Esophagus muscularis mucosa (tissue), 4 donors: ENCODE measurements at regions not wholly inside any gene's neighbourhood (a gene's known extent, or its start where the extent isn't known, plus 50 kb on each side); places are given as distances from the start of the nearest gene placed in this dataset.

Experiments
- DNase-seq: peaks from one replicate; pipeline ENCODE4 v3.0.0-alpha.2; 2017; ENCODE audit errors: extremely low spot score
- H3K27ac ChIP-seq, 4 donors: fragments of 200-600 bp; sonication (generic); replicated peaks in 1 of 4; 1 replicate in 3 of 4; 2 replicates in 1 of 4; pipeline ENCODE4 v1.5.1; 2016 to 2019; ENCODE audit warnings: mild to moderate bottlenecking in 1 of 4
- H3K27me3 ChIP-seq, 4 donors: fragments of 200-600 bp; sonication (generic); one replicate each; pipeline versions ENCODE4 v1.5.1 to v1.6.0; 2016 to 2019
- H3K36me3 ChIP-seq, 4 donors: fragments of 200-600 bp; sonication (generic); one replicate each; pipeline ENCODE4 v1.5.1; 2016 to 2019
- H3K4me1 ChIP-seq, 4 donors: fragments of 200-600 bp; sonication (generic); one replicate each; pipeline ENCODE4 v1.5.1; 2016 to 2019
- H3K4me3 ChIP-seq, 4 donors: fragments of 200-600 bp; sonication (generic); 1 replicate in 2 of 4; 2 replicates in 2 of 4; pipeline ENCODE4 v1.5.1; 2016 to 2019; ENCODE audit warnings: mild to moderate bottlenecking in 4 of 4, moderate library complexity in 1 of 4
- H3K9me3 ChIP-seq, 4 donors: fragments of 200-600 bp; sonication (generic); 1 replicate in 3 of 4; 2 replicates in 1 of 4; pipeline ENCODE4 v1.5.1; 2016 to 2019
- EP300 ChIP-seq: sonication (generic); formaldehyde crosslinking; IDR thresholded peaks from one replicate; pipeline ENCODE4 v1.6.1; 2017; ENCODE audit warnings: antibody characterized with exemption
- POLR2A ChIP-seq: fragments of 450-650 bp; IDR thresholded peaks from one replicate; pipeline ENCODE4 v1.6.1; 2017; ENCODE audit warnings: antibody characterized with exemption, moderate library complexity, mild to moderate bottlenecking, low read depth
- POLR2AphosphoS5 ChIP-seq, 2 donors: sonication (generic); formaldehyde crosslinking; IDR thresholded peaks; one replicate each; pipeline ENCODE4 v1.6.1; 2017; ENCODE audit warnings: antibody characterized with exemption in 2 of 2
- WGBS: methylation state at CpG from one replicate; pipeline ENCODE4 v1.1.5; 2018; 5-methylcytosine and 5-hydroxymethylcytosine counted together
- intact Hi-C: fragments of 100-400 bp; cut with DNase I; formaldehyde crosslinking; loops from one replicate; pipeline ENCODE4 v1.15.1; 2023
- TF ChIP-seq, protein P1 (sequence below), 3 experiments: fragments of 200-600 bp in 2 of 3; fragments of 450-650 bp in 1 of 3; sonication (generic) in 2 of 3; IDR thresholded peaks; one replicate each; pipeline ENCODE4 v1.5.1; 2017 to 2019; ENCODE audit warnings: antibody characterized with exemption in 3 of 3, mild to moderate bottlenecking in 2 of 3, moderate library complexity in 1 of 3

DNA sequence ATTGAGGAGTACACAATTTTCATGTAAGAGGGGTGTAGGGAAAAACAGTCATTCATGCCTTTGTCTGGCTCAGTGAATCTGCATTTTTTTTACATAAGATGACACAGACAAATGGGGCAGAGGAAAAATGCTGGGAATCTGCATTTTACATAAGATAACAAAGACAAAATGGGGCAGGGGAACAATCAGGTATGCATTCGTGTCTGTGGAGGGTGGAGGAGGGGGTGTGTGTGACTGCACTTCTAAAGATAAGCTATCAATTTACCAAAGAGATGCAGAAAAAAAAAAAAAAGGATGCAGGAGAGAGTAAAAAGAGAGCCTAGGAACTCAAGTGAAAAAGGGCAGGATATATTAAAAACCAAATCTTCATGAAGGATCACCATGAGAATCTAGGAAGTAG is 637.4 kb downstream of the ZNF674 start:
- TF ChIP-seq EP300 (no peak), POLR2A (no peak), POLR2AphosphoS5 (IDR thresholded peaks at IDR 0.05) (no peak)
- TF ChIP-seq, protein P1, sequence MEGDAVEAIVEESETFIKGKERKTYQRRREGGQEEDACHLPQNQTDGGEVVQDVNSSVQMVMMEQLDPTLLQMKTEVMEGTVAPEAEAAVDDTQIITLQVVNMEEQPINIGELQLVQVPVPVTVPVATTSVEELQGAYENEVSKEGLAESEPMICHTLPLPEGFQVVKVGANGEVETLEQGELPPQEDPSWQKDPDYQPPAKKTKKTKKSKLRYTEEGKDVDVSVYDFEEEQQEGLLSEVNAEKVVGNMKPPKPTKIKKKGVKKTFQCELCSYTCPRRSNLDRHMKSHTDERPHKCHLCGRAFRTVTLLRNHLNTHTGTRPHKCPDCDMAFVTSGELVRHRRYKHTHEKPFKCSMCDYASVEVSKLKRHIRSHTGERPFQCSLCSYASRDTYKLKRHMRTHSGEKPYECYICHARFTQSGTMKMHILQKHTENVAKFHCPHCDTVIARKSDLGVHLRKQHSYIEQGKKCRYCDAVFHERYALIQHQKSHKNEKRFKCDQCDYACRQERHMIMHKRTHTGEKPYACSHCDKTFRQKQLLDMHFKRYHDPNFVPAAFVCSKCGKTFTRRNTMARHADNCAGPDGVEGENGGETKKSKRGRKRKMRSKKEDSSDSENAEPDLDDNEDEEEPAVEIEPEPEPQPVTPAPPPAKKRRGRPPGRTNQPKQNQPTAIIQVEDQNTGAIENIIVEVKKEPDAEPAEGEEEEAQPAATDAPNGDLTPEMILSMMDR (IDR thresholded peaks at IDR 0.05), result no peak
- 33% methylated on average over 1 of the region's 1 CpG for WGBS
- Histone ChIP-seq H3K4me1 (no peaks in the 10 kb centered on the region), H3K36me3 (no peaks in the 10 kb centered on the region), H3K27ac (no peak overlapping the region), H3K27me3 (no peaks in the 10 kb centered on the region), H3K4me3 (no peak overlapping the region), H3K9me3 (no peaks in the 10 kb centered on the region)
- intact Hi-C loops, result no loop called here
- no peak for DNase-seq

DNA sequence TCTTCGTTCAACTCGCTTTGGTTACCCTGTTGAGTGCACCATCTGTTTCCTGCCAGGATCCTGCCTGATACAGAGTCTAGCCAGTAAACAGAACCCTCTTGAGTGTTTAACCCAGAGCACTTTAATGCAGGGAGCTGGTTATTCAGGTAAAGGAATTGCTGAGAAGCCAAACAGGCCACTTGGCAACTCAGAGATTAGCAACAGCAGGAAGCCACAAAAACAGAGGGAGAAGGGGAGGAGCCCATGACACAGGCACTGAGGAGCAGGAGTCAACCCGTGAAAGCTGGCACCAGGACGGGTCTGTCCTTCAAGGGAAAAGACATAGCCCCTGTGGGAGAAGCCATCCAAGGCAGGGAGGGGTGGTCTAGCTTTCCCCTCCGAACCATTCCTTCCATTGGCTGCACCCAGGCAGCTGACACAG is 641.4 kb downstream of the ZNF674 start:
- no peaks in the 10 kb centered on the region for H3K36me3 ChIP-seq
- H3K9me3 ChIP-seq, result no peaks in the 10 kb centered on the region
- no peak for DNase-seq
- peaks cover 0 to 13% (median 3%) of the 10 kb centered on the region in 4 donors for H3K4me1 ChIP-seq
- H3K27me3 ChIP-seq, result no peaks in the 10 kb centered on the region
- intact Hi-C loops, result no loop called here
- no peak overlapping the region for H3K27ac ChIP-seq
- TF ChIP-seq, protein P1 (IDR thresholded peaks at IDR 0.05), result no peak
- no peak for TF ChIP-seq EP300
- no peak for TF ChIP-seq POLR2A
- TF ChIP-seq POLR2AphosphoS5 (IDR thresholded peaks at IDR 0.05), result no peak
- WGBS, result 54% methylated on average over 5 of the region's 5 CpGs
- H3K4me3 ChIP-seq, result no peak overlapping the region

DNA sequence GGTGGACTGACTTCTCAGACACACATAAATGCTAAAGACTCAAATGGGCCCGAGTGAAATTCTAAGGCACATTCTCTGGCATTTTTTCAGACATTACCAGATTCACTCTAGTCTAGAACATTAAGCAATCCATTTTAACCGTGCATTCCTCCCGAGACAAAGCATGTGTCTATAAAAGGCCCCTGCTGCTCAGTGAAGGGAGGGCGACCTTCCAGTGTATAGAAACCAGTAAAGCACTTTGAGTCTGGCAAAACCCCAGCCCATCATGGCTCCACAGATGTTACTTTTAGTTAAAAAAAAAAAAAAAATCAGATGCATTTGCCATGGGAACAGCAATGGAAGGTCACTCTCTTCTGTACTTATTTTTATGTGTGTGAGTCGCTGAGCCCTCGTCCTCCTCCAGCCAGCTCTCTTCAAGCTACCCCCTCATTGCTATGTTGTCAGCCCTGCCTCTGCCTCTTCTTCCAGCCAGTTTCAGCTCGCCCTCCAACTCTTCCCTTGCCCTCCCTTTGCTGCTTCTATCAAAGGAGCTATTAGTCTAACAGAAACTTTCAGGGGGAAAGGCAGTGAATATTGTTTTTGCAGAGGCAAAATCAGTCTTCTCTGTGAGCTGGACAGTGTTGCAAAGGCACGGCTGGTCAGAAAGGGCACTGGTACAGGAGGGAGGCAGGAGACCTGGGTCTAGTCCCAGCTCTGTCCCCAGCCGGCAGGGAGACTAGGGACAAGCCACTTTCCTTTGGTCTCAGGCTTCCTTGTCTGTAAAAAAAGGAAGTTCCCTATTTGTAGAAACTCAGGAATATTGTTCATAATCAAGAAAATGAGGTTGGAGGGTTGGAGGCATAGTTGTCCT is 644.2 kb downstream of the ZNF674 start:
- no peaks in the 10 kb centered on the region for H3K36me3 ChIP-seq
- no peak for TF ChIP-seq POLR2A
- TF ChIP-seq, protein P1 (IDR thresholded peaks at IDR 0.05), result no peak
- no peak for TF ChIP-seq EP300
- no peak for TF ChIP-seq POLR2AphosphoS5 (IDR thresholded peaks at IDR 0.05)
- H3K4me1 ChIP-seq, result peaks cover 0 to 13% (median 3%) of the 10 kb centered on the region in 4 donors
- no peak for DNase-seq
- no peaks in the 10 kb centered on the region for H3K27me3 ChIP-seq
- no peak overlapping the region for H3K27ac ChIP-seq
- no peak overlapping the region for H3K4me3 ChIP-seq
- 42% methylated on average over 9 of the region's 9 CpGs for WGBS
- no peaks in the 10 kb centered on the region for H3K9me3 ChIP-seq
- intact Hi-C loops, result no loop called here

DNA sequence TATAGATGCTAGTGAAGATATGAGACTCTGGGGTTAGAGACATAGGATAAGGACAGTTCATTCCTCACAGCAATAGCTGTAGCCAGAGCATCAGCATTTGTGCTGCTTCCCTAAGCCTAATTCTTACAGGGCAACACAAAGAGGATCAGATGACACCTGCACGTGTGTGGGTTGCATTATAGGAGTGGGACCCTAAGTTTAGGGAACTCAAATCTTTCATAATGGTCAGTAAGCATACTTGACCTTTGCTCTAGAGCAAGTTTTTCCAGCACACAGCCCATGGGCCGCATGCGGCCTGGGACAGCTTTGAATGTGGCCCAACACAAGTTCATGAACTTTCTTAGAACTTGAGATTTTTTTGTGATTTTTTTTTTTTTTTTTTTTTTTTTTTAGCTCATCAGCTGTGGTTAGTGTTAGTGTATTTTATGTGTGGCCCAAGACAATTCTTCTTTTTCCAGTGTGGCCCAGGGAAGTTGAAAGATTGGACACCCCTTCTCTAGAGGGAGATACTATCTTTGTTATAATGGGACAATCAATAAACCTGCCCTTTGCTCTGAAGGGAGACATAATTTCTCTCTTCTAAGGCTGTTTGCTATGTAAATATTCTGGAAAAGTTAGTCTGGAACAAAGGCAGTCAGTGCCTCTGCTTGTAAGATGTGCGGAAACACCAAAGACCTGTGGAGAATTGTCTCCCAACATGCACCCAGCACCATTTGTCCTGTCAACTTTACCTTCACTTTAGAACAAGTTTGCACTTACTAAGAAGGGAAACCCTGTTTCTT is 650.2 kb downstream of the ZNF674 start:
- no peaks in the 10 kb centered on the region for H3K4me1 ChIP-seq
- no peak overlapping the region for H3K4me3 ChIP-seq
- H3K27ac ChIP-seq, result no peak overlapping the region
- no peaks in the 10 kb centered on the region for H3K36me3 ChIP-seq
- no peaks in the 10 kb centered on the region for H3K9me3 ChIP-seq
- intact Hi-C loops, result no loop called here
- no peak for TF ChIP-seq POLR2AphosphoS5 (IDR thresholded peaks at IDR 0.05)
- TF ChIP-seq EP300, result no peak
- TF ChIP-seq, protein P1 (IDR thresholded peaks at IDR 0.05), result no peak
- TF ChIP-seq POLR2A, result no peak
- no peak for DNase-seq
- no peaks in the 10 kb centered on the region for H3K27me3 ChIP-seq
- WGBS, result 81% methylated on average over 4 of the region's 4 CpGs
